ENCODE measurements at regions not wholly inside any gene's neighbourhood (a gene's known extent, or its start where the extent isn't known, plus 50 kb on each side); places are given as distances from the start of the nearest gene placed in this dataset.

DNA sequence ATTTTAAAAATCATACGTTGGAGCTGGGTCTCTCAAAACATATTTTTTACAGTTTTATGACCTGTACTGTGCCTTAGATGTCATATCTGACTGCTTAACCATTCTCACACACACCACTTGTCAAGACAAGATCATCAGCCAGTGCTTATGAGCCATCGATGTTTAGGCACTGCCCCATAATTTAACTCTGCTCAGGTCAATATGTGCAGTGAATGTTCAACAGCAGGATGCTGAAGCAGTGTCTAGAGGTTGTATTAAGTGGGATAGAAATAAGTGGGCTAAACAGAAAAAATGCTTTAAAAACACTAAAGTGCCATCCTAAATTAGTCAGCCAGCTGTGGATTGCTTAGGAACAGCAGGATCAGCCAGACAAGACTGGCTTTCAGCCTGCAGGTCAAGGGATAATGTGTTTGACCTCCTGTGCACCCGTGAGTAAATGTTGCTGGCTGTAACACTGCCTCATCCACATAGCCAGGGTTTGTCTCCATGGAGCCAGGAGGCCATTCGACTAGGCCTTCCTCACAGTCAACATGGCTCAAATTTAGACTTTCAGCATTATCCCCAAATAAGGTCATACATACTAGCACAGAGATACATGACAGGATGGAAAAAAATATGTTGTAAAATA lies 139.0 kb upstream of the NXPH2 start:
- TF ChIP-seq, protein P1, sequence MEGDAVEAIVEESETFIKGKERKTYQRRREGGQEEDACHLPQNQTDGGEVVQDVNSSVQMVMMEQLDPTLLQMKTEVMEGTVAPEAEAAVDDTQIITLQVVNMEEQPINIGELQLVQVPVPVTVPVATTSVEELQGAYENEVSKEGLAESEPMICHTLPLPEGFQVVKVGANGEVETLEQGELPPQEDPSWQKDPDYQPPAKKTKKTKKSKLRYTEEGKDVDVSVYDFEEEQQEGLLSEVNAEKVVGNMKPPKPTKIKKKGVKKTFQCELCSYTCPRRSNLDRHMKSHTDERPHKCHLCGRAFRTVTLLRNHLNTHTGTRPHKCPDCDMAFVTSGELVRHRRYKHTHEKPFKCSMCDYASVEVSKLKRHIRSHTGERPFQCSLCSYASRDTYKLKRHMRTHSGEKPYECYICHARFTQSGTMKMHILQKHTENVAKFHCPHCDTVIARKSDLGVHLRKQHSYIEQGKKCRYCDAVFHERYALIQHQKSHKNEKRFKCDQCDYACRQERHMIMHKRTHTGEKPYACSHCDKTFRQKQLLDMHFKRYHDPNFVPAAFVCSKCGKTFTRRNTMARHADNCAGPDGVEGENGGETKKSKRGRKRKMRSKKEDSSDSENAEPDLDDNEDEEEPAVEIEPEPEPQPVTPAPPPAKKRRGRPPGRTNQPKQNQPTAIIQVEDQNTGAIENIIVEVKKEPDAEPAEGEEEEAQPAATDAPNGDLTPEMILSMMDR (IDR thresholded peaks at IDR 0.05; ENCODE audit: borderline replicate concordance, extremely low read depth, low read length, poor library complexity, severe bottlenecking): no peak
- no peak for TF ChIP-seq EZH2 (IDR thresholded peaks at IDR 0.05; ENCODE audit: borderline replicate concordance, low read depth, low read length, severe bottlenecking)

Measured in DND-41 (cell line).